GM18873 (cell line): ENCODE measurements at regions not wholly inside any gene's neighbourhood (a gene's known extent, or its start where the extent isn't known, plus 50 kb on each side); places are given as distances from the start of the nearest gene placed in this dataset.
"Not testable (repeated sequence)": the region's sequence is repeated elsewhere in the genome, so short reads cannot be mapped to it uniquely, and the experiment has no call there.

Experiments
- ATAC-seq: cut with Tn5 transposase; IDR thresholded peaks from one replicate; pipeline ENCODE4 v1.9.1; 2021; ENCODE audit warnings: mild to moderate bottlenecking, moderate library complexity, moderate number of reproducible peaks; ENCODE audit not compliant: unreplicated experiment, low FRiP score

- ATAC-seq: no peak
Observed at GRCh38 chr9:90058182-90058763, 453.5 kb downstream of the GADD45G start.

- ATAC-seq: no peak
Observed at GRCh38 chr9:90059436-90059835, 454.6 kb downstream of the GADD45G start.

GRCh38 chr9:90060256-90060655 is 455.4 kb downstream of the GADD45G start:
- ATAC-seq: no peak

- ATAC-seq: no peak
Observed at GRCh38 chr9:90061187-90061586, 456.4 kb downstream of the GADD45G start.

GRCh38 chr9:90062982-90063381 is 458.2 kb downstream of the GADD45G start:
- no peak for ATAC-seq

- no peak for ATAC-seq
Observed at GRCh38 chr9:90064248-90064647, 459.4 kb downstream of the GADD45G start.

GRCh38 chr9:90064971-90065370 is 460.2 kb downstream of the GADD45G start:
- no peak for ATAC-seq

GRCh38 chr9:90065851-90066250 is 461.0 kb downstream of the GADD45G start:
- no peak for ATAC-seq

GRCh38 chr9:90069085-90069484 is 464.3 kb downstream of the GADD45G start:
- no peak for ATAC-seq

GRCh38 chr9:90070056-90070455 is 465.2 kb downstream of the GADD45G start:
- no peak for ATAC-seq

GRCh38 chr9:90070469-90070868 is 465.7 kb downstream of the GADD45G start:
- ATAC-seq: no peak

- ATAC-seq: no peak
Observed at GRCh38 chr9:90070931-90071660, 466.3 kb downstream of the GADD45G start.

GRCh38 chr9:90073186-90073945 is 468.6 kb downstream of the GADD45G start:
- no peak for ATAC-seq

GRCh38 chr9:90074316-90074962 is 469.6 kb downstream of the GADD45G start:
- ATAC-seq: no peak

GRCh38 chr9:90077598-90077997 is 472.8 kb downstream of the GADD45G start:
- not testable (repeated sequence) for ATAC-seq

GRCh38 chr9:90078988-90079421 is 474.2 kb downstream of the GADD45G start:
- no peak for ATAC-seq

GRCh38 chr9:90085633-90086032 is 480.8 kb downstream of the GADD45G start:
- ATAC-seq: no peak

- ATAC-seq: no peak
Observed at GRCh38 chr9:90086101-90086511, 481.3 kb downstream of the GADD45G start.

- ATAC-seq: no peak
Observed at GRCh38 chr9:90088434-90088833, 483.6 kb downstream of the GADD45G start.

GRCh38 chr9:90088856-90089255 is 484.0 kb downstream of the GADD45G start:
- ATAC-seq: no peak

- no peak for ATAC-seq
Observed at GRCh38 chr9:90090997-90091396, 486.2 kb downstream of the GADD45G start.
